Activated naive CD4-positive, alpha-beta T cell treated with anti-CD3 and anti-CD28 coated beads, Interleukin-2, amount 50 U/mL, for 72 hours (primary cell): ENCODE measurements at regions not wholly inside any gene's neighbourhood (a gene's known extent, or its start where the extent isn't known, plus 50 kb on each side); places are given as distances from the start of the nearest gene placed in this dataset.

Experiments used
- ATAC-seq, 2 donors: fragments of 150-1000 bp; cut with Tn5 transposase; 2 replicates each; pipeline ENCODE4 v1.10.0; 2021; ENCODE audit warnings: mild to moderate bottlenecking in 2 of 2, moderate library complexity in 2 of 2
- DNase-seq, 2 donors: peaks; one replicate each; pipeline ENCODE4 v3.0.0; 2021 to 2022; ENCODE audit warnings: low spot score in 2 of 2
- H3K27ac Mint-ChIP-seq, 2 donors: one replicate each; pipeline ENCODE4 v1.8.0; 2022; ENCODE audit warnings: mild to moderate bottlenecking in 2 of 2, mixed read lengths in 2 of 2
- H3K36me3 Mint-ChIP-seq, 2 donors: one replicate each; pipeline ENCODE4 v1.8.0; 2022; ENCODE audit warnings: mixed read lengths in 2 of 2
- H3K9me3 Mint-ChIP-seq, 2 donors: one replicate each; pipeline ENCODE4 v1.8.0; 2022; ENCODE audit warnings: mixed read lengths in 2 of 2

DNA sequence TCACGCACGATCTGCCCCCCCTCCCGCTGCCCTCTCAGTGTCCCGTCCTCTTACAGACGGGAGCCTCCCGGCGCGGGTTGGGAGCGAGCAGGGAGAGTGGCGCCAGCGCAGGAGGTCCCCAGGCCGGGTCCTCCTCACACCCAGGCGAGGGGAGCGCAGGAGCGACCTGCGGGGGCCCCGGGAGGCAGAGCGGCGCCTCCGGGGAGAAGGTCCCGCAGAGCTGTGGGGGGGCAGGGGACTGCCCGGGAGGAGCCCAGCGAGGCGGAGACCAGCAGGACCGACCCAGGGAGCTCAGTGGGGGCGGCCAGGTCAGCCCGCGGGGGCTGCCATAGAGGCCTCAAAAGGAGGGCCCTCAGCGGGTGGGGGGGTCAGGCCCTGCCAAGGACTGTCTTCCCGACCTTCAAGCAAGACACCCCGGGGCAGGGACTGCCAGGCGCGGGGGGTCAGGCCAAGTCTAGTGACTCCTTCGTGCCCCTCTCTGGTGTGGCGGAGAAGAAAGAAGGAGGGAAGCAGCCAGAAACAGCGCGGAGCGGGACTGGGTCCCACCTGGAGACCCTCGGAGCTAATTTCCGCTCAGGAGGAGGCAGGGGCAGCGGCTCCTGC, 123.3 kb upstream of the ERCC6L2 start:
- Mint-ChIP-seq H3K27ac (no peak overlapping the region), H3K9me3 (no peaks in the 10 kb centered on the region), H3K36me3 (no peaks in the 10 kb centered on the region)
- DNase-seq (no peak), ATAC-seq (no peak)

DNA sequence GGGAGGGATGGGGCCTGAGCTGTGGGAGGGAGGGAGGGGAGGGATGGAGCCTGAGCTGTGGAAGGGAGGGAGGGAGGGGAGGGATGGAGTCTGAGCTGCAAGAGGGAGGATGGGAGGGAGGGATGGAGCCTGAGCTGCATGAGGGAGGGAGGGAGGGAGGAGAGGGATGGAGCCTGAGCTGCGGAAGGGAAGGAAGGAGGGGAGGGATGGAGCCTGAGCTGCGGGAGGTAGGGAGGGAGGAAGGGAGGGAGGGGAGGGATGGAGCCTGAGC, 124.0 kb upstream of the ERCC6L2 start:
- ATAC-seq (no peak), DNase-seq (no peak)
- Mint-ChIP-seq H3K27ac (no peak overlapping the region), H3K36me3 (no peaks in the 10 kb centered on the region), H3K9me3 (no peaks in the 10 kb centered on the region)

DNA sequence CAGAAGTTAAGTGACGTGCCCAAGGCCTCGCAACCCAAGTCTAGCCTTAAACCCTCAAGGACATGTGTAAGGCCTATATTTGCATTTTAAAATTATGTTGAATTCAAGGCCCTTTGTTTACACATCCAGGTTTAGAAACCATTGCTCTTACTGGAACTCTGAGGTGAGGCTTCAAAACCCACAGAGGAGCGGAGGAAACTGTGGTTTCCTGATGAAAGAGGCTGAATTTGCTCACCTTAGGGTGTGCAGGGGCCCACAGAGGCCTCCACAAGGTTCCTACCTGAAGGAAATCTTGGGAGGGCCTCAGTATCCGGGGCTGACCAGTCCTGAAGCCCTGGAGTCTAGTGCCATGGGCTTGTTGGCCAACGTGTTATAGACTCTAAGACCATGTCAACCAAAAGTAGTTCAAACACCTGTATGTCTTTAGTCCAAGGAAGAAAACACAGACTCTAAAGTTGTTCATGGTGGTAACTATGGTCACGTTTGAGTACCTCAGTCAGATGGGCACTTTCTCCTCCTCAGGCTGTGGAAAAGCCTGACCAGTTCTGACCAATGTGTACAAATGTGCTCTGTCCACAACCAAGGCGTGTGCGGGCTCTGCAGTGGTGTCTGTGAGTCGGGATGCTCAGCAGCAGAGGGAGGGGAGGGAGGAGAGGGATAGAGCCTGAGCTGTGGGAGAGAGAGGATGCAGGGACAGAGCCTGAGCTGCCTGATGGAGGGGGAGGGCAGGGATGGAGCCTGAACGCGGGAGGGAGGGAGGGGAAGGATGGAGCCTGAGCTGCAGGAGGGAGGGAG, 124.6 kb upstream of the ERCC6L2 start:
- Mint-ChIP-seq H3K27ac (no peak overlapping the region), H3K36me3 (no peaks in the 10 kb centered on the region), H3K9me3 (no peaks in the 10 kb centered on the region)
- peak in 1 of 2 donors; percentile 19 for DNase-seq
- ATAC-seq = peak; percentile 60 to 86

DNA sequence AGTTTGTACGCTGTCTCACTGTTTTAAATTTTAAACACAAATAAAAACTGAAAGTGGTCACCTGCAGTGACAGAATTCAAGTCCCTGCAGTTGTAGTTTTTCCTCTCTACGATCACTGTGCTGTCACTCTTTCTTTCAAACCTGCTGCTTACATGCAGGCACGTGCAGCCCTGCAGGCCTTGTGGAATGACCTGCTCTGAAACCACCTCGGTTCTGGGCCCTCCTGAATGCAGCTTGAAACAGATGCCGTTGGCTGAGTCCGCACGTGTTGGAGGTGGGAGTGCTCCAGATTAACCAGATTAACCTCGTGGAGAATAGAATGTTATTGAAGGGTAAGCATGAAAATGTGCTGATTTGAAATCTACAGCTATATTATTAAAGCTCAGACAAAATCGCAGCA, 126.0 kb upstream of the ERCC6L2 start:
- no peak overlapping the region for H3K27ac Mint-ChIP-seq

DNA sequence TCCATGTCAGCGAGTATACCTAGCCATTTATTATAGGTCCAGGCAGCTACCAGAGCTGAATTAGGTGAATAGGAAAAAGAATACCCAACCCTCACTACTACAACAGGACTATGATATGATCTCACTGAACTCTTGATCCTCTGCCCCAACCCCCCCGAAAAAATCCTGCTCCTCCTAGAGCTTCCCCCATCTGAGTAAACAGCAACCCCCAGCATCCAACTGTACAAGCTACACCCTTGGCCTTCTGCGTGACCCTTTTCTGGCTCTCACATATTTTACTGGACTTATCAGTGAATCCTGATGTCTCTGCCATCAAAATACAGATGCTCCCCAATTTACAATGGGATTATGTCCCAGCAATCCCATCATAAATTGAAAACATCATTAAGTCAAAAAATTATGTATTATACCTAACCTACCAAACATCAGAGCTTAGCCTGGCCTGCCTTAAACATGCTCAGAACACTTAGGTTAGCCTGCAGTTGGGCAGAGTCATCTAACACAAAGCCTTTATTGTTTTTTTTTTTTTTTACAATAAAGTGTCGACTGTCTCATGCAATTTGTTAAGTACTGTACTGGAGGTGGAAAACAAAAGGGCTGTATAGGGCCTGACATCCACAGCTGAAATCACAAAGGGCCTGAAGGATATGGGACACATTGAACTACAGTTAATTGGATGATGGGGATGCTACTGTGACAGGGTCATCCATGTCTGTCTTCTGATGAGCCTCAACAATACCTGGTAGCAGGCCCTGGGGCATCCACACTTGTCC, 128.9 kb upstream of the ERCC6L2 start:
- Mint-ChIP-seq H3K27ac (no peak overlapping the region), H3K36me3 (no peaks in the 10 kb centered on the region), H3K9me3 (no peaks in the 10 kb centered on the region)
- DNase-seq (no peak), ATAC-seq (no peak)

More for the DNA sequence above, 126.0 kb upstream of the ERCC6L2 start:
- Mint-ChIP-seq H3K9me3 (no peaks in the 10 kb centered on the region), H3K36me3 (no peaks in the 10 kb centered on the region)
- ATAC-seq (no peak), DNase-seq (no peak)

DNA sequence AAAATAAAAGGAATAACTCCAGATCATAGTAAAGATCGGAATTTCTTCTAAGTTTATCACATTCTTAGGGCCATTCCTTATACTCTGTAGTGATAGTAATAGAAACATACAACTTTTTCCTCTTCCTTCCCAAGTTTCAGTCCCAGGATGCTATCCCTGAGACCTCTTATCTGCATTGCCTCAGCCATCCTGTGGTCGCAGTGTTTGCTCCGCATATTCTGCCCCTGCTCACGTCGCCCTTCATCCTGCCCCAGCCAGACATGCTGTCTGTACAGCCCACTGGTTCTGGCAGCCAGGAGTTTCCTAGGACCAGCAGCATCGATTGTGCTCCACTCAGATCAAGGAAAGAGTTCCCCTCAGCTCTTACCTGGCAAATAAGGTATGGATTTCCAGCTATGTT, 132.7 kb upstream of the ERCC6L2 start:
- no peak for DNase-seq
- ATAC-seq = no peak
- Mint-ChIP-seq H3K9me3 (no peaks in the 10 kb centered on the region), H3K27ac (no peak overlapping the region), H3K36me3 (no peaks in the 10 kb centered on the region)

GRCh38 chr9:95741631-95742030, 133.9 kb upstream of the ERCC6L2 start:
- Mint-ChIP-seq H3K27ac (no peak overlapping the region), H3K9me3 (no peaks in the 10 kb centered on the region), H3K36me3 (no peaks in the 10 kb centered on the region)
- no peak for ATAC-seq
- DNase-seq = no peak

GRCh38 chr9:95740217-95741004, 135.1 kb upstream of the ERCC6L2 start:
- Mint-ChIP-seq H3K9me3 (no peaks in the 10 kb centered on the region), H3K36me3 (no peaks in the 10 kb centered on the region), H3K27ac (no peak overlapping the region)
- DNase-seq (no peak), ATAC-seq (no peak)

GRCh38 chr9:95738438-95738837, 137.1 kb upstream of the ERCC6L2 start:
- H3K9me3 Mint-ChIP-seq = no peaks in the 10 kb centered on the region
- ATAC-seq (no peak), DNase-seq (no peak)
- H3K36me3 Mint-ChIP-seq = no peaks in the 10 kb centered on the region
- H3K27ac Mint-ChIP-seq = no peak overlapping the region

DNA sequence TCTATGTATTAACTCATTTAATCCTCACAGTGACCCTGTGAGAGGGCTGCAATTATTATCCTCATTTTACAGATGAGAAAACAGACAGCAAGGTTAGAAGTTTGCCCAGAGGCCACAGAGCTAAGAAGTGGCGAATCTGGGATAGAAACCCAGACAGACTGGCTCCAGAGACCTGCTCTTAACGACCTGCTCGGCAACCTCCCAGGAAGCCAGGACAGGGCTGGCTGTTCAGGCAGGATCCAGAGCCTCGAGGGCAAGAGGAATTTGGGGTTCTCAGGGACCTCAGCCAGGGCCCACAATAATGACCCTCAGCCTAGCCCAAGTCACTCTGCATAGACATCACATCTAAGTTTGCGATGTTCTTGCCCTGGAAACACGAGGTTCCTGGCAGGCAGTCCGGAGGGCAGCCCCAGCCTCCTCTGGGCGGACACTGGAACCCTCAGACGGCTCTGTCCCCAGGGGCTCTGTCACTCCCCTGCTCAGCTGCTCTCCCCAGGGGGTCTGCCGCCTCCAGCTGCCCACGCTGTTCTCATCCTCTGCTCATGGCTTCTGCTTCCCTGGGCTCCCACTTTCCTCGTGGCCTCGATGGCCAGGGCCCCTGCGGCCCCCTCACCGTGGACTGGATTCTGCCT, 138.5 kb upstream of the ERCC6L2 start:
- DNase-seq (no peak), ATAC-seq (no peak)
- H3K27ac Mint-ChIP-seq = no peak overlapping the region

DNA sequence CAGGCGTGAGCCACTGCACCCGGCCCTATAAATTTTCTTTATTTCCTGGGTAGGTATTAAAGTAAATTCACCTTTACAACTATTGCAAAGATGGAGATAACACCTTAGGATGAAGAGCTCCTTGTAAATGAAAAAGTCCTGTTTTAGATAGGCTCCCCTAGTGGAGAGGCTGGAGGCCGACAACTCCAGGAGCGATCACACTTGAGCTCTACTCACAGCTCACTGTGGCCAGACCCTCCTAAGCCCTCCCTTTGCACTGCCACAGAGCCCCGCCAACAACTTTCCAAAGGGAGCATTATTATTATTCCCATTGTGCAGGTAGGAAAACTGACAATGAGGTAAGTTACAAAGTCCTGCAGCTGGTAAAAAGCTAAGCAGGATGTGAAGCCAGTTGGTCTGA, 139.1 kb upstream of the ERCC6L2 start:
- Mint-ChIP-seq H3K36me3 (peaks cover 0 to under 1% of the 10 kb centered on the region in 2 donors), H3K9me3 (peaks cover 0 to 5% of the 10 kb centered on the region in 2 donors), H3K27ac (no peak overlapping the region)
- no peak for ATAC-seq
- no peak for DNase-seq

More for the DNA sequence above, 138.5 kb upstream of the ERCC6L2 start:
- no peaks in the 10 kb centered on the region for H3K36me3 Mint-ChIP-seq
- peaks cover 0 to 2% of the 10 kb centered on the region in 2 donors for H3K9me3 Mint-ChIP-seq

DNA sequence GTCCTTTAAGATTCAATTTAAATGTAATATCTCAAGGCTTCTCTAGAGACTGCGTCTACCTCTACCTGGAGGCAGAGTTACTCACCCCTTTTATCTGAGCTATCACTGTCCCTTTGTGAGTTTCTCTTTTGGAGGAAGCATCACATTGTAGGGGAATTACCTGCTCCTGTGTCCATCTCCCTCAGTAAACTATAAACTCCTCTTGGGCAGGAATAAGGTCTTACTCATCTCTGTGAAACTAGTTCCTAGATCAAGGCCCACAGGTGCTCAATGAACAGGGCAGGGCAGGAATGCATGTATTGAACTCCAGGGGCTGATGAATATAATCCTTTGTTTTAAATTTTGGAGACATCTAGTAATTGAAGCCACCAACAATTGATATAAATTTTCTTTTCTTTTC, 139.8 kb upstream of the ERCC6L2 start:
- Mint-ChIP-seq H3K27ac (no peak overlapping the region), H3K9me3 (peaks cover 0 to 5% of the 10 kb centered on the region in 2 donors), H3K36me3 (peaks cover 0 to 4% of the 10 kb centered on the region in 2 donors)
- ATAC-seq (peak in 1 of 2 donors; percentile 31), DNase-seq (no peak)

GRCh38 chr9:95733741-95734666, 141.5 kb upstream of the ERCC6L2 start:
- DNase-seq = no peak
- H3K27ac Mint-ChIP-seq = no peak overlapping the region
- peaks cover 4 to 7% of the 10 kb centered on the region in 2 donors for H3K36me3 Mint-ChIP-seq
- no peak for ATAC-seq
- H3K9me3 Mint-ChIP-seq = peaks cover 0 to 5% of the 10 kb centered on the region in 2 donors

- Mint-ChIP-seq H3K9me3 (peaks cover 4 to 5% of the 10 kb centered on the region in 2 donors), H3K36me3 (peaks cover 9 to 16% of the 10 kb centered on the region in 2 donors), H3K27ac (no peak overlapping the region)
- ATAC-seq (peak in 1 of 2 donors; percentile 85), DNase-seq (no peak)
Measured at GRCh38 chr9:95732802-95733688, 142.4 kb upstream of the ERCC6L2 start.

DNA sequence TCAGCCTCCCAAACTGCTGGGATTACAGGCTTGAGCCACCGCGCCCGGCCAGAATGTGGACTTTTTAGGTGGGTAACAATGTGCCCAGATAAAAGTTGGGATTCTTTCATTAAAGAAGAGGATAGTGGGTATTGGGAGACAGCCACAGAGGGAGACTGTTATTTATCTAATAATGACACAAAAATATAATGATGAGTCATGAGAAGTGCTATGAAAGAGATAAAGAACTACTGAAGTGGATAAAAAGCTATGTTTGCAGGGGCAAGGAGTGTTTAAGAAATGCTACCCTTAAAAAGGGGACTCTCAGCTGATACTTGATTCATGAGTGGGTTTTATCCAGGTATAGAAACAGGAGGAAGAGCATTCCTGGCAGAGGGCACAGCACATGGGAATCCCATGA, 143.6 kb upstream of the ERCC6L2 start:
- H3K27ac Mint-ChIP-seq = no peak overlapping the region
- H3K36me3 Mint-ChIP-seq = peaks cover 9 to 17% of the 10 kb centered on the region in 2 donors
- DNase-seq (no peak), ATAC-seq (no peak)
- H3K9me3 Mint-ChIP-seq = peaks cover 4 to 5% of the 10 kb centered on the region in 2 donors
